WTC11 (cell line): ENCODE measurements at regions not wholly inside any gene's neighbourhood (a gene's known extent, or its start where the extent isn't known, plus 50 kb on each side); places are given as distances from the start of the nearest gene placed in this dataset.

ENCODE experiments used
- ATAC-seq: fragments of 200-7000 bp; cut with Tn5 transposase; 2 replicates; pipeline ENCODE4 v1.10.0; 2021; ENCODE audit warnings: mild to moderate bottlenecking, moderate library complexity
- CTCF ChIA-PET: fragments of 300-600 bp; sonication (Branson Sonifier 250); formaldehyde crosslinking; loops from one replicate; lab custom pipeline; 2021; ENCODE audit warnings: antibody characterized with exemption; lab: Charles Lee
- POLR2A ChIA-PET: fragments of 350-600 bp; sonication (Branson Sonifier 250); formaldehyde crosslinking; loops from one replicate; lab custom pipeline; 2021; ENCODE audit warnings: antibody characterized with exemption; lab: Charles Lee
- DNase-seq: peaks from one replicate; pipeline ENCODE4 v3.0.0; 2021; ENCODE audit warnings: low spot score
- H3K27ac Mint-ChIP-seq: 2 replicates; pipeline ENCODE4 v1.8.0; 2021; ENCODE audit warnings: mixed read lengths
- H3K27me3 Mint-ChIP-seq: 2 replicates; pipeline ENCODE4 v1.8.0; 2021; ENCODE audit warnings: low read depth, mild to moderate bottlenecking, moderate library complexity, mixed read lengths
- H3K36me3 Mint-ChIP-seq: 2 replicates; pipeline ENCODE4 v1.8.0; 2021; ENCODE audit warnings: mixed read lengths
- H3K4me1 Mint-ChIP-seq: 2 replicates; pipeline ENCODE4 v1.8.0; 2022; ENCODE audit warnings: mixed read lengths
- H3K4me3 Mint-ChIP-seq: 2 replicates; pipeline ENCODE4 v1.8.0; 2021; ENCODE audit warnings: mild to moderate bottlenecking, moderate library complexity, mixed read lengths
- H3K9me3 Mint-ChIP-seq: 2 replicates; pipeline ENCODE4 v1.8.0; 2021; ENCODE audit warnings: mixed read lengths
- AFF4 ChIP-seq: sonication (generic); formaldehyde crosslinking; IDR thresholded peaks from 2 replicates; pipeline ENCODE4 v1.8.1; 2023; ENCODE audit warnings: mild to moderate bottlenecking, missing genetic modification reagents, borderline replicate concordance
- CREM ChIP-seq: sonication (generic); formaldehyde crosslinking; IDR thresholded peaks from 2 replicates; pipeline ENCODE4 v1.8.1; 2022; ENCODE audit warnings: mild to moderate bottlenecking, missing genetic modification reagents, moderate library complexity
- E2F1 ChIP-seq: sonication (generic); formaldehyde crosslinking; IDR thresholded peaks from 2 replicates; pipeline ENCODE4 v1.8.0; 2022; ENCODE audit warnings: mild to moderate bottlenecking, missing genetic modification reagents
- E2F5 ChIP-seq: sonication (generic); formaldehyde crosslinking; IDR thresholded peaks from 2 replicates; pipeline ENCODE4 v1.8.1; 2022; ENCODE audit warnings: mild to moderate bottlenecking, moderate library complexity, missing genetic modification reagents
- EMX1 ChIP-seq: fragments of 250-450 bp; sonication (Bioruptor Pico); IDR thresholded peaks from 2 replicates; pipeline ENCODE4 v1.8.0; 2021; ENCODE audit warnings: mild to moderate bottlenecking
- ESRRA ChIP-seq: sonication (generic); formaldehyde crosslinking; IDR thresholded peaks from 2 replicates; pipeline ENCODE4 v1.8.1; 2022; ENCODE audit warnings: mild to moderate bottlenecking, missing genetic modification reagents, borderline replicate concordance
- FOXJ3 ChIP-seq: sonication (generic); formaldehyde crosslinking; IDR thresholded peaks from 2 replicates; pipeline ENCODE4 v1.9.0; 2021; ENCODE audit warnings: missing genetic modification reagents, mild to moderate bottlenecking, borderline replicate concordance
- GABPB1 ChIP-seq: sonication (generic); formaldehyde crosslinking; IDR thresholded peaks from 2 replicates; pipeline ENCODE4 v1.8.1; 2023; ENCODE audit warnings: mild to moderate bottlenecking, missing genetic modification reagents
- IRF2 ChIP-seq: sonication (generic); formaldehyde crosslinking; IDR thresholded peaks from 2 replicates; pipeline ENCODE4 v1.8.0; 2022; ENCODE audit warnings: low read depth, missing genetic modification reagents, borderline replicate concordance
- JAZF1 ChIP-seq: fragments of 250-450 bp; sonication (Bioruptor Pico); IDR thresholded peaks from 2 replicates; pipeline ENCODE4 v1.9.0; 2021; ENCODE audit warnings: moderate library complexity, mild to moderate bottlenecking, inconsistent platforms
- JUN ChIP-seq: sonication (generic); formaldehyde crosslinking; IDR thresholded peaks from 2 replicates; pipeline ENCODE4 v1.8.0; 2023; ENCODE audit warnings: mild to moderate bottlenecking, missing genetic modification reagents
- KAT7 ChIP-seq: sonication (generic); formaldehyde crosslinking; IDR thresholded peaks from 2 replicates; pipeline ENCODE4 v1.8.1; 2023; ENCODE audit warnings: missing genetic modification reagents, mild to moderate bottlenecking, borderline replicate concordance
- NFE2L1 ChIP-seq: sonication (generic); formaldehyde crosslinking; IDR thresholded peaks from 2 replicates; pipeline ENCODE4 v1.8.1; 2023; ENCODE audit warnings: missing genetic modification reagents
- NFYB ChIP-seq: sonication (generic); formaldehyde crosslinking; conservative IDR thresholded peaks from 2 replicates; pipeline ENCODE4 v1.8.0; 2022; ENCODE audit warnings: low read depth, missing genetic modification reagents
- NR1H2 ChIP-seq: sonication (generic); formaldehyde crosslinking; IDR thresholded peaks from 2 replicates; pipeline ENCODE4 v1.9.0; 2021; ENCODE audit warnings: mild to moderate bottlenecking, moderate library complexity, missing genetic modification reagents
- NR2C2 ChIP-seq: sonication (generic); formaldehyde crosslinking; IDR thresholded peaks from 2 replicates; pipeline ENCODE4 v1.8.0; 2022; ENCODE audit warnings: mild to moderate bottlenecking, missing genetic modification reagents
- OVOL2 ChIP-seq: fragments of 250-450 bp; sonication (Bioruptor Pico); IDR thresholded peaks from 2 replicates; pipeline ENCODE4 v1.9.0; 2021; ENCODE audit warnings: mild to moderate bottlenecking, borderline replicate concordance
- SOX15 ChIP-seq: fragments of 250-450 bp; sonication (Bioruptor Pico); IDR thresholded peaks from 2 replicates; pipeline ENCODE4 v1.9.0; 2021; ENCODE audit warnings: mild to moderate bottlenecking
- TCF7 ChIP-seq: sonication (generic); formaldehyde crosslinking; IDR thresholded peaks from 2 replicates; pipeline ENCODE4 v1.8.0; 2022; ENCODE audit warnings: mild to moderate bottlenecking, low read depth, missing genetic modification reagents, moderate library complexity
- TP53 ChIP-seq: sonication (generic); formaldehyde crosslinking; IDR thresholded peaks from 2 replicates; pipeline ENCODE4 v1.8.1; 2023; ENCODE audit warnings: mild to moderate bottlenecking, missing genetic modification reagents
- USF1 ChIP-seq: sonication (generic); formaldehyde crosslinking; IDR thresholded peaks from 2 replicates; pipeline ENCODE4 v1.8.0; 2022; ENCODE audit warnings: mild to moderate bottlenecking, missing genetic modification reagents
- ZBTB21 ChIP-seq: sonication (generic); formaldehyde crosslinking; IDR thresholded peaks from 2 replicates; pipeline ENCODE4 v1.8.1; 2023; ENCODE audit warnings: mild to moderate bottlenecking, missing genetic modification reagents, borderline replicate concordance
- ZNF281 ChIP-seq: sonication (generic); formaldehyde crosslinking; IDR thresholded peaks from 2 replicates; pipeline ENCODE4 v1.8.0; 2023; ENCODE audit warnings: mild to moderate bottlenecking, missing genetic modification reagents
- ZNF532 ChIP-seq: fragments of 250-450 bp; sonication (Bioruptor Pico); IDR thresholded peaks from 2 replicates; pipeline ENCODE4 v1.9.0; 2021; ENCODE audit warnings: mild to moderate bottlenecking, borderline replicate concordance
- ZNF671 ChIP-seq: fragments of 250-450 bp; sonication (Bioruptor Pico); IDR thresholded peaks from 2 replicates; pipeline ENCODE4 v1.8.0; 2021; ENCODE audit warnings: mild to moderate bottlenecking

GRCh38 chr22:22184277-22184807 is 60.2 kb upstream of the VPREB1 start:
- Mint-ChIP-seq H3K9me3 (peaks cover 11% of the 10 kb centered on the region), H3K27ac (no peak overlapping the region), H3K27me3 (peaks cover 100% of the 10 kb centered on the region), H3K36me3 (peaks cover 5% of the 10 kb centered on the region), H3K4me1 (no peaks in the 10 kb centered on the region), H3K4me3 (no peak overlapping the region)
- ATAC-seq (no peak), DNase-seq (no peak)
- TF ChIP-seq ZNF532 (CRISPR knock-in tag) (no peak), E2F5 (CRISPR knock-in tag) (no peak), FOXJ3 (CRISPR knock-in tag) (no peak), NR1H2 (no peak), SOX15 (no peak), E2F1 (CRISPR knock-in tag) (no peak), JUN (CRISPR knock-in tag) (no peak), ZBTB21 (no peak), OVOL2 (CRISPR knock-in tag) (no peak), NFE2L1 (no peak), ZNF671 (CRISPR knock-in tag) (no peak), KAT7 (no peak), ESRRA (CRISPR knock-in tag) (no peak), NFYB (no peak), GABPB1 (CRISPR knock-in tag) (no peak), USF1 (no peak), CREM (CRISPR knock-in tag) (no peak), TCF7 (CRISPR knock-in tag) (no peak), NR2C2 (no peak), TP53 (CRISPR knock-in tag) (no peak)
- ChIA-PET POLR2A (no interaction called here), CTCF (interaction anchor here (0.9 to 5.0 kb wide), 5 partner anchors 11 to 123 kb away, joined by 4 to 36 read pairs (median 5); no protein-coding TSS in a partner anchor)

- CTCF ChIA-PET = interaction anchor here (0.9 to 5.0 kb wide), 4 partner anchors 13 to 53 kb away, joined by 3 to 36 read pairs (median 5); no protein-coding TSS in a partner anchor
Measured at GRCh38 chr22:22182990-22183264, 61.7 kb upstream of the VPREB1 start.

More at GRCh38 chr22:22182990-22183264, 61.7 kb upstream of the VPREB1 start:
- ATAC-seq (no peak), DNase-seq (no peak)
- Mint-ChIP-seq H3K27ac (no peak overlapping the region), H3K4me1 (peaks cover 7% of the 10 kb centered on the region), H3K36me3 (peaks cover 5% of the 10 kb centered on the region), H3K4me3 (no peak overlapping the region), H3K27me3 (peaks cover 100% of the 10 kb centered on the region), H3K9me3 (peaks cover 10% of the 10 kb centered on the region)
- POLR2A ChIA-PET = no interaction called here
- TF ChIP-seq AFF4 (no peak), ZNF281 (no peak), TCF7 (CRISPR knock-in tag) (no peak), NFYB (no peak), ESRRA (CRISPR knock-in tag) (no peak), JAZF1 (CRISPR knock-in tag) (no peak), EMX1 (no peak), IRF2 (no peak)
